BLaER1 (cell line): ENCODE measurements at regions not wholly inside any gene's neighbourhood (a gene's known extent, or its start where the extent isn't known, plus 50 kb on each side); places are given as distances from the start of the nearest gene placed in this dataset.
A peak's percentile ranks its signal among the peaks of the same experiment; 100 is the strongest.

Experiments
- H3K27ac ChIP-seq: shearing (Covaris generic); formaldehyde crosslinking; 2 replicates; pipeline ENCODE4 v1.8.1; 2022
- H3K27me3 ChIP-seq: shearing (Covaris generic); formaldehyde crosslinking; 2 replicates; pipeline ENCODE4 v1.8.1; 2022
- H3K36me3 ChIP-seq: shearing (Covaris generic); formaldehyde crosslinking; 2 replicates; pipeline ENCODE4 v1.8.1; 2022
- H3K4me1 ChIP-seq: shearing (Covaris generic); formaldehyde crosslinking; 2 replicates; pipeline ENCODE4 v1.8.1; 2022
- H3K4me2 ChIP-seq: shearing (Covaris generic); formaldehyde crosslinking; 2 replicates; pipeline ENCODE4 v1.8.1; 2022
- H3K4me3 ChIP-seq: shearing (Covaris generic); formaldehyde crosslinking; 2 replicates; pipeline ENCODE4 v1.8.1; 2022
- H3K9ac ChIP-seq: shearing (Covaris generic); formaldehyde crosslinking; 2 replicates; pipeline ENCODE4 v1.8.1; 2022
- H3K9me3 ChIP-seq: shearing (Covaris generic); formaldehyde crosslinking; 2 replicates; pipeline ENCODE4 v1.8.1; 2022
- H4K20me1 ChIP-seq: shearing (Covaris generic); formaldehyde crosslinking; 2 replicates; pipeline ENCODE4 v1.8.1; 2022
- Cebpa-rat ChIP-seq: shearing (Covaris generic); IDR thresholded peaks from 2 replicates; pipeline ENCODE4 v1.8.1; 2022

- no peak overlapping the region for H3K4me2 ChIP-seq
- H4K20me1 ChIP-seq, result peaks cover 62% of the 10 kb centered on the region
- H3K9me3 ChIP-seq, result no peaks in the 10 kb centered on the region
- TF ChIP-seq Cebpa-rat, result no peak
- H3K36me3 ChIP-seq, result no peaks in the 10 kb centered on the region
- H3K9ac ChIP-seq, result no peak overlapping the region
- H3K27me3 ChIP-seq, result peaks cover 91% of the 10 kb centered on the region
- peaks cover 26% of the 10 kb centered on the region for H3K4me1 ChIP-seq
- no peak overlapping the region for H3K4me3 ChIP-seq
- no peak overlapping the region for H3K27ac ChIP-seq
Measured at GRCh38 chr1:30819244-30819571, 61.6 kb upstream of the LAPTM5 start.

DNA sequence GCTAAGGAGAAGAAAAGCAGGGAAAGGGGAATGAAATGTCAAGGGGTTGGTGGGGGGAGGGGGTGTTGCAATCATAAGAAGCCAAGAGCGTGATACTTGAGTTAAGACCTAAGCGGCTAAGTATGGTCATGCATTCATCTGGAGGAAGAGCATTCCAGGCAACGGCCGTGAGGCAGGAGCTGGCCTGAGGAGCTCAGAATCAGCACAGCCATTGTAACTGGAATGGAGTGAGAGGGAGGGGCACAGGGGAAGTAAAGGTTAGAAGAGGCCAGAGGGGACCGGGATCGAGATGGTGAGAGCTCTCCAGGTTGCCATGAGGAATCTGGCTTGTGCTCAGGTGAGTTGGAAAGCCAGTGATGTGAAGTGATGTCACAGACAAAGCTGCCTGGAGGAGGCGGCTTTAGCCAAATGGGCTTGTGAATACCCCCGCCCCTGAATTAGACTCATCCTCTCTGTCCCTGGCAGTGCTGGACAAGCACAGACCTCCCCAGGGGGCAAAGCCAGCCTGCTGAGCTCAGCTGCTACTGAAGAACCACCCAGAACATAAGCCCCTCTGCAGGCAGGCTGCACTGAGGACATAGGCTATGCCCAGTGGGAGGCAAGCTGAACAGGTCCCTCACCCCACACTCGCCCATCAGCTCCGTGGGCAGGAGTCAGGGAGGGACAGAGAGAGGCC lies 61.1 kb upstream of the LAPTM5 start:
- Histone ChIP-seq H3K4me2 (no peak overlapping the region), H3K27me3 (peaks cover 91% of the 10 kb centered on the region), H3K36me3 (no peaks in the 10 kb centered on the region), H3K4me1 (peaks cover 26% of the 10 kb centered on the region), H3K9ac (no peak overlapping the region), H4K20me1 (peaks cover 63% of the 10 kb centered on the region), H3K9me3 (no peaks in the 10 kb centered on the region), H3K27ac (no peak overlapping the region), H3K4me3 (no peak overlapping the region)
- TF ChIP-seq Cebpa-rat, result no peak

- Histone ChIP-seq H4K20me1 (peaks cover 59% of the 10 kb centered on the region; the same call in 1 of the 2 replicates), H3K4me1 (peaks cover 24% of the 10 kb centered on the region), H3K9me3 (no peaks in the 10 kb centered on the region), H3K9ac (no peak overlapping the region), H3K4me3 (no peak overlapping the region), H3K27me3 (peaks cover 93% of the 10 kb centered on the region), H3K36me3 (no peaks in the 10 kb centered on the region), H3K27ac (no peak overlapping the region), H3K4me2 (no peak overlapping the region)
- TF ChIP-seq Cebpa-rat, result no peak
Measured at GRCh38 chr1:30817548-30817947, 60.0 kb upstream of the LAPTM5 start.

- Histone ChIP-seq H3K9ac (no peak overlapping the region), H3K9me3 (no peaks in the 10 kb centered on the region), H3K4me3 (no peak overlapping the region), H3K4me1 (peaks cover 24% of the 10 kb centered on the region), H3K4me2 (no peak overlapping the region), H3K27ac (no peak overlapping the region), H4K20me1 (peaks cover 60% of the 10 kb centered on the region; the same call in 1 of the 2 replicates), H3K36me3 (no peaks in the 10 kb centered on the region), H3K27me3 (peaks cover 95% of the 10 kb centered on the region)
- TF ChIP-seq Cebpa-rat, result no peak
Measured at GRCh38 chr1:30817077-30817438, 59.5 kb upstream of the LAPTM5 start.

- no peak overlapping the region for H3K27ac ChIP-seq
- TF ChIP-seq Cebpa-rat, result no peak
- H3K9me3 ChIP-seq, result no peaks in the 10 kb centered on the region
- no peak overlapping the region for H3K4me3 ChIP-seq
- H3K27me3 ChIP-seq, result peaks cover 95% of the 10 kb centered on the region
- peaks cover 24% of the 10 kb centered on the region for H3K4me1 ChIP-seq
- H3K36me3 ChIP-seq, result no peaks in the 10 kb centered on the region
- no peak overlapping the region for H3K4me2 ChIP-seq
- H3K9ac ChIP-seq, result no peak overlapping the region
- peaks cover 60% of the 10 kb centered on the region; the same call in 1 of the 2 replicates for H4K20me1 ChIP-seq
Measured at GRCh38 chr1:30816211-30817076, 58.9 kb upstream of the LAPTM5 start.

GRCh38 chr1:30815556-30815955 lies 58.0 kb upstream of the LAPTM5 start:
- no peak for TF ChIP-seq Cebpa-rat
- Histone ChIP-seq H3K4me2 (no peak overlapping the region), H3K36me3 (no peaks in the 10 kb centered on the region), H3K9me3 (no peaks in the 10 kb centered on the region), H3K27ac (no peak overlapping the region), H3K27me3 (peaks cover 95% of the 10 kb centered on the region), H3K4me1 (peaks cover 30% of the 10 kb centered on the region), H3K4me3 (no peak overlapping the region), H4K20me1 (peaks cover 62% of the 10 kb centered on the region), H3K9ac (no peak overlapping the region)

DNA sequence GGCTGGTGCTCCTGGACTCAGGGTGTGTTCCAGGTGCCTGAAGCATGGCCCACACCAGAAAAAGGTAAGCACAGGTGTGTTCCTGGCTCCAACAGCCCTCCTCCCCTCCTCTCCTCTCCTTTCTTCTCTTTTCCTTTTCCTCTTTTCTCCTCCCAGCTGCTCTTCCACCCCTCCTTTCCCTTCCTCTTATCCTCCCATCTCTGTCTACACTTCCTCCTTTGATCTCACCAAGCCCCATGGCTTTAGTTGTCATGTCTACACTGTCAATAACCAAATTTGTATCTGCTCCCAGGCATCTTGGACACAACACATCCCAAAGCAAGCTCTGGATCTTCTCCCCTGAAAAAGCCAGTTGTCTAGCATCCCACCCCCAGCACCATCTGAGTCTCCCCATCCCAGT lies 56.7 kb upstream of the LAPTM5 start:
- Histone ChIP-seq H4K20me1 (peaks cover 64% of the 10 kb centered on the region), H3K27me3 (peaks cover 98% of the 10 kb centered on the region), H3K4me2 (peak overlapping the region; percentile 65), H3K4me1 (peaks cover 39% of the 10 kb centered on the region), H3K9ac (no peak overlapping the region), H3K36me3 (no peaks in the 10 kb centered on the region), H3K4me3 (no peak overlapping the region), H3K9me3 (no peaks in the 10 kb centered on the region), H3K27ac (no peak overlapping the region)
- TF ChIP-seq Cebpa-rat, result no peak

DNA sequence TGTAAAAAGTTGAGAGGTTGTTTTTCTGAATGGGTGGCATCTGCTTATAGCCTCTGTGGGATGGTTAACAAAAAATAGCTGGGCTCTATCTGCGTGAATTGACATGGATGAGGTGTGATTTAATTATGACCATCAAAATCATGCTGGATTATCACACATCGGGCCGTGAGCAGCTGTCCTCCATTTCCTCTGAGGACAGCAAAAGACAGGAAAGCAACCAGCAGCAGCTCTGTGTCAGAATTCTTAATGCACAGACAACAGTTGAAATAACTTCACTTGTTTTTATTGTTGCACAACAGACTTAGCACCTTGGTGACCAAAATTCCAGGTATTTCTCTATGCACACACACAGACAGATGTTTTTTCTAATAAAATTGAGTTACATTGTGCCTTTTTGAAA lies 54.5 kb upstream of the LAPTM5 start:
- Histone ChIP-seq H3K4me3 (no peak overlapping the region), H3K36me3 (no peaks in the 10 kb centered on the region), H3K9me3 (no peaks in the 10 kb centered on the region), H3K9ac (no peak overlapping the region), H3K4me1 (peaks cover 54% of the 10 kb centered on the region), H3K4me2 (no peak overlapping the region), H4K20me1 (peaks cover 85% of the 10 kb centered on the region), H3K27me3 (peaks cover 94% of the 10 kb centered on the region), H3K27ac (no peak overlapping the region)
- 0 out of 2 replicates have a peak, but pooled peaks have one; percentile 11 for TF ChIP-seq Cebpa-rat

- Histone ChIP-seq H3K9me3 (no peaks in the 10 kb centered on the region), H3K27me3 (peaks cover 94% of the 10 kb centered on the region), H3K4me3 (no peak overlapping the region), H3K36me3 (no peaks in the 10 kb centered on the region), H3K27ac (no peak overlapping the region), H3K4me2 (no peak overlapping the region; the same call in 1 of the 2 replicates), H3K4me1 (peaks cover 55% of the 10 kb centered on the region), H4K20me1 (peaks cover 85% of the 10 kb centered on the region), H3K9ac (no peak overlapping the region)
- no peak for TF ChIP-seq Cebpa-rat
Measured at GRCh38 chr1:30811187-30811586, 53.6 kb upstream of the LAPTM5 start.

DNA sequence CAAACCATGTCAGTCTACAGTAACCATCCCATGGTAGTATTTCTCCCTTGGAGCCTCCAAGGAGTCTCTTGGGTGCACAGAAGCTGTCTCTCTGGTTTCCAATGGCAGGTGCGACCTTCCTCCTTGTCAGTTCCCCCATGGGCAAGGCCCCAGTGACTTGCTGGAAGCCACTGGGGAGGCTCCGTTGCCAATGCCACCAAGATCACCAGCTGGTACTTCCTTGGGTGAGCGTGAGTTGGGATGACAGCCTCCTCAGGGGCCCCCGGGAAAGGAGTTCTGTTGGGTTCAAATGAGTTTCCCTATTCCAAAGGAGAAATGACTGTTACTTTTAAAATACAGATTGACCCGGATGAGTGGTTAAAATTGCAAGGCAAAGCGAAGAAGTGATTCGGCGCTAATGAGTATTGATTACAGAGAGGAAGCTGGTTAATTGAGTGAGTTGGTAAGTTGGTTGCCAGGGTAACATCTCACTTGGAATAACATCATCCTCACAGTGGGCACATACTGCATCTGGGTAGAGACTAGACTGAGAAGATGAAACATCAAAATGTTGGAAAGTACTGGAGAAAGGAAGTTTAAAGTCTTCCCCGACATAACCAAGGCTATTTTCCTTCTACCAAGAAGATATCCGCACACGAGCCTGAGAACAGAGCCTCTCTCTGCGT lies 53.0 kb upstream of the LAPTM5 start:
- Histone ChIP-seq H3K27ac (no peak overlapping the region), H3K36me3 (no peaks in the 10 kb centered on the region), H3K4me1 (peaks cover 58% of the 10 kb centered on the region), H3K4me3 (no peak overlapping the region), H3K4me2 (peak overlapping the region; percentile 27; the same call in 1 of the 2 replicates), H3K9me3 (no peaks in the 10 kb centered on the region), H4K20me1 (peaks cover 85% of the 10 kb centered on the region), H3K27me3 (peaks cover 94% of the 10 kb centered on the region), H3K9ac (no peak overlapping the region)
- TF ChIP-seq Cebpa-rat, result no peak
